GM23338 (cell line): ENCODE measurements at regions not wholly inside any gene's neighbourhood (a gene's known extent, or its start where the extent isn't known, plus 50 kb on each side); places are given as distances from the start of the nearest gene placed in this dataset.

Source experiments
- ATAC-seq: fragments of 200-7000 bp; cut with Tn5 transposase; 3 replicates; pipeline ENCODE4 v1.9.1; 2020
- DNase-seq: peaks from one replicate; pipeline ENCODE4 v3.0.0-alpha.2; 2015; ENCODE audit warnings: low spot score
- H2AFZ ChIP-seq: fragments of 200-600 bp; sonication (generic); 2 replicates; pipeline ENCODE4 v1.8.0; 2016; ENCODE audit warnings: antibody characterized with exemption, mild to moderate bottlenecking, moderate library complexity
- H3F3A ChIP-seq: fragments of 200-600 bp; sonication (generic); replicated peaks from 2 replicates; pipeline ENCODE4 v1.8.0; 2017; ENCODE audit warnings: antibody characterized with exemption, mixed run types, low read depth
- H3K27ac ChIP-seq: fragments of 200-600 bp; sonication (generic); 2 replicates; pipeline ENCODE4 v1.6.1; 2016; ENCODE audit warnings: low read depth
- H3K27me3 ChIP-seq: fragments of 200-600 bp; sonication (generic); 2 replicates; pipeline ENCODE4 v1.8.0; 2016; ENCODE audit warnings: mild to moderate bottlenecking, mixed run types, moderate library complexity; ENCODE audit not compliant: insufficient read depth
- H3K36me3 ChIP-seq: fragments of 200-600 bp; sonication (generic); 2 replicates; pipeline ENCODE4 v1.8.0; 2016; ENCODE audit warnings: mild to moderate bottlenecking; ENCODE audit not compliant: insufficient read depth
- H3K4me1 ChIP-seq: fragments of 200-600 bp; sonication (generic); 2 replicates; pipeline ENCODE4 v1.8.0; 2016; ENCODE audit warnings: mild to moderate bottlenecking, moderate library complexity; ENCODE audit not compliant: insufficient read depth
- H3K4me2 ChIP-seq: fragments of 200-600 bp; sonication (generic); 2 replicates; pipeline ENCODE4 v1.7.1; 2017; ENCODE audit warnings: mixed run types
- H3K4me3 ChIP-seq: fragments of 200-600 bp; sonication (generic); 2 replicates; pipeline ENCODE4 v1.6.1; 2016; ENCODE audit warnings: mixed run types
- H3K79me2 ChIP-seq: fragments of 200-600 bp; sonication (generic); replicated peaks from 2 replicates; pipeline ENCODE4 v1.8.0; 2017; ENCODE audit warnings: mild to moderate bottlenecking; ENCODE audit not compliant: insufficient read depth
- H3K9me2 ChIP-seq: fragments of 200-600 bp; sonication (generic); 2 replicates; pipeline ENCODE4 v1.8.0; 2017; ENCODE audit not compliant: insufficient read depth
- H4K20me1 ChIP-seq: fragments of 200-600 bp; sonication (generic); replicated peaks from 2 replicates; pipeline ENCODE4 v1.8.0; 2017; ENCODE audit warnings: mild to moderate bottlenecking; ENCODE audit not compliant: insufficient read depth
- H3K27ac Mint-ChIP-seq: 2 replicates; pipeline ENCODE4 v1.8.0; 2020; ENCODE audit warnings: inconsistent platforms, mild to moderate bottlenecking, moderate library complexity, mixed read lengths
- H3K27me3 Mint-ChIP-seq: 3 replicates; pipeline ENCODE4 v1.8.0; 2022; ENCODE audit warnings: low read depth, mild to moderate bottlenecking, moderate library complexity, mixed read lengths, inconsistent platforms; ENCODE audit not compliant: insufficient read depth, poor library complexity
- H3K36me3 Mint-ChIP-seq: 3 replicates; pipeline ENCODE4 v1.8.0; 2021; ENCODE audit warnings: low read depth, mild to moderate bottlenecking, inconsistent platforms, moderate library complexity, mixed read lengths
- H3K4me1 Mint-ChIP-seq: 3 replicates; pipeline ENCODE4 v1.8.0; 2020; ENCODE audit warnings: mild to moderate bottlenecking, inconsistent platforms, mixed read lengths
- H3K4me3 Mint-ChIP-seq: 3 replicates; pipeline ENCODE4 v1.8.0; 2021; ENCODE audit warnings: moderate library complexity, mild to moderate bottlenecking, inconsistent platforms, mixed read lengths
- H3K9me3 Mint-ChIP-seq: 3 replicates; pipeline ENCODE4 v1.8.0; 2020; ENCODE audit warnings: moderate library complexity, mild to moderate bottlenecking, inconsistent platforms, mixed read lengths
- CREB1 ChIP-seq: fragments of 250-450 bp; sonication (Bioruptor Pico); IDR thresholded peaks from 2 replicates; pipeline ENCODE4 v1.5.0; 2020; ENCODE audit warnings: low read depth, mild to moderate bottlenecking, moderate library complexity
- CTCF ChIP-seq, 2 experiments: fragments of 200-600 bp in 1 of 2; sonication (generic) in 1 of 2; conservative IDR thresholded peaks; 2 replicates each; pipeline versions ENCODE4 v1.5.1 to v1.6.1; 2016 to 2017; ENCODE audit warnings: antibody characterized with exemption in 2 of 2, low read depth in 2 of 2, mild to moderate bottlenecking in 2 of 2, moderate library complexity in 1 of 2
- ETS1 ChIP-seq: IDR thresholded peaks from 2 replicates; pipeline ENCODE4 v1.6.1; 2016; ENCODE audit warnings: antibody characterized with exemption
- EZH2phosphoT487 ChIP-seq: fragments of 200-600 bp; sonication (generic); IDR thresholded peaks from one replicate; pipeline ENCODE4 v1.8.1; 2018; ENCODE audit warnings: antibody characterized with exemption; ENCODE audit not compliant: unreplicated experiment
- NANOG ChIP-seq: IDR thresholded peaks from 2 replicates; pipeline ENCODE4 v1.6.1; 2016; ENCODE audit warnings: antibody characterized with exemption, borderline replicate concordance
- POLR2AphosphoS5 ChIP-seq: IDR thresholded peaks from 2 replicates; pipeline ENCODE4 v1.6.1; 2016; ENCODE audit warnings: antibody characterized with exemption, low read depth
- REST ChIP-seq: IDR thresholded peaks from one replicate; pipeline ENCODE4 v1.6.1; 2018; ENCODE audit warnings: antibody characterized with exemption; ENCODE audit not compliant: unreplicated experiment
- STAT1 ChIP-seq: IDR thresholded peaks from one replicate; pipeline ENCODE4 v1.6.1; 2016; ENCODE audit warnings: antibody characterized with exemption; ENCODE audit not compliant: unreplicated experiment
- ZNF114 ChIP-seq: fragments of 250-450 bp; sonication (Bioruptor Pico); IDR thresholded peaks from 2 replicates; pipeline ENCODE4 v1.5.0; 2020; ENCODE audit warnings: mild to moderate bottlenecking, moderate library complexity
- ZNF331 ChIP-seq: fragments of 250-450 bp; sonication (Bioruptor Pico); IDR thresholded peaks from 2 replicates; pipeline ENCODE4 v1.5.0; 2020; ENCODE audit warnings: low read depth, mild to moderate bottlenecking, moderate library complexity
- ZNF462 ChIP-seq: fragments of 250-450 bp; sonication (Bioruptor Pico); IDR thresholded peaks from 2 replicates; pipeline ENCODE4 v1.5.0; 2020; ENCODE audit warnings: mild to moderate bottlenecking, moderate library complexity

- no peak for TF ChIP-seq ETS1
- no peak for TF ChIP-seq POLR2AphosphoS5
Observed at GRCh38 chr4:31171362-31171761, 451.2 kb downstream of the PCDH7 start (continued).

GRCh38 chr4:31175242-31175910, 455.2 kb downstream of the PCDH7 start:
- no peaks in the 10 kb centered on the region for H3K9me3 Mint-ChIP-seq
- H3K36me3 Mint-ChIP-seq: no peaks in the 10 kb centered on the region
- Histone ChIP-seq H3K4me3 (no peak overlapping the region), H4K20me1 (no peaks in the 10 kb centered on the region), H3K9me2 (no peaks in the 10 kb centered on the region), H3K4me2 (no peak overlapping the region), H3K36me3 (no peaks in the 10 kb centered on the region), H3F3A (no peaks in the 10 kb centered on the region), H3K4me1 (no peaks in the 10 kb centered on the region), H3K27me3 (no peaks in the 10 kb centered on the region), H3K27ac (no peak overlapping the region), H2AFZ (no peak overlapping the region), H3K79me2 (no peaks in the 10 kb centered on the region)
- no peaks in the 10 kb centered on the region for H3K27me3 Mint-ChIP-seq
- no peak overlapping the region for H3K27ac Mint-ChIP-seq
- no peak overlapping the region for H3K4me3 Mint-ChIP-seq
- DNase-seq (no peak), ATAC-seq (no peak)
- H3K4me1 Mint-ChIP-seq: peaks cover under 1% of the 10 kb centered on the region; the same call in 2 of the 3 replicates
- TF ChIP-seq ZNF331 (no peak), POLR2AphosphoS5 (no peak), ZNF462 (CRISPR knock-in tag) (no peak), REST (no peak), CTCF (conservative IDR thresholded peaks at IDR 0.05; ENCODE audit: low read depth in 2 of 2) (no peak), EZH2phosphoT487 (no peak), CREB1 (CRISPR knock-in tag) (no peak), ZNF114 (CRISPR knock-in tag) (no peak), STAT1 (no peak), NANOG (no peak), ETS1 (no peak)
